Transverse colon (tissue), 4 donors: ENCODE measurements at regions not wholly inside any gene's neighbourhood (a gene's known extent, or its start where the extent isn't known, plus 50 kb on each side); places are given as distances from the start of the nearest gene placed in this dataset.

ENCODE experiments used
- DNase-seq: peaks from one replicate; pipeline ENCODE4 v3.0.0-alpha.2; 2019
- H3K27ac ChIP-seq, 4 donors: fragments of 200-600 bp; sonication (generic); 2 replicates each; pipeline ENCODE4 v1.5.1; 2016 to 2018; ENCODE audit warnings: inconsistent platforms in 4 of 4
- H3K27me3 ChIP-seq: fragments of 200-600 bp; sonication (generic); 2 replicates; pipeline ENCODE4 v1.5.1; 2017; ENCODE audit warnings: inconsistent platforms
- H3K36me3 ChIP-seq, 4 donors: fragments of 200-600 bp; sonication (generic); 2 replicates each; pipeline ENCODE4 v1.5.1; 2017 to 2019; ENCODE audit warnings: inconsistent platforms in 4 of 4
- H3K4me1 ChIP-seq, 4 donors: fragments of 200-600 bp; sonication (generic); 2 replicates each; pipeline ENCODE4 v1.5.1; 2017 to 2020; ENCODE audit warnings: inconsistent platforms in 4 of 4
- H3K4me3 ChIP-seq, 4 donors: fragments of 200-600 bp; sonication (generic); 1 replicate in 1 of 4; 2 replicates in 3 of 4; pipeline versions ENCODE4 v1.5.1 to v1.6.1; 2017 to 2019; ENCODE audit warnings: inconsistent platforms in 4 of 4
- H3K9me3 ChIP-seq, 2 donors: fragments of 200-600 bp; sonication (generic); 2 replicates each; pipeline ENCODE4 v1.5.1; 2017 to 2019; ENCODE audit warnings: inconsistent platforms in 2 of 2
- CTCF ChIP-seq, 5 experiments: fragments of 200-600 bp in 3 of 5; fragments of 450-650 bp in 2 of 5; sonication (generic) in 3 of 5; IDR thresholded peaks; 1 replicate in 2 of 5; 2 replicates in 3 of 5; pipeline ENCODE4 v1.5.1; 2016 to 2017; ENCODE audit warnings: antibody characterized with exemption in 5 of 5, inconsistent platforms in 3 of 5, mild to moderate bottlenecking in 2 of 5, moderate library complexity in 1 of 5
- EP300 ChIP-seq: sonication (generic); formaldehyde crosslinking; IDR thresholded peaks from one replicate; pipeline ENCODE4 v1.6.1; 2017; ENCODE audit warnings: antibody characterized with exemption, low read depth
- POLR2A ChIP-seq: fragments of 450-650 bp; IDR thresholded peaks from one replicate; pipeline ENCODE4 v1.6.1; 2016; ENCODE audit warnings: antibody characterized with exemption, mild to moderate bottlenecking, moderate library complexity
- POLR2AphosphoS5 ChIP-seq, 3 donors: sonication (generic); formaldehyde crosslinking; IDR thresholded peaks; one replicate each; pipeline ENCODE4 v1.6.1; 2016; ENCODE audit warnings: antibody characterized with exemption in 3 of 3
- WGBS, 2 donors: methylation state at CpG; one replicate each; pipeline ENCODE4 v1.1.5; 2018; ENCODE audit warnings: low coverage in 1 of 2; 5-methylcytosine and 5-hydroxymethylcytosine counted together
- in situ Hi-C, 4 donors: fragments of 200-750 bp; cut with MboI; loops; one replicate each; pipeline versions ENCODE4 v1.15.0 to v1.15.1; 2017; ENCODE audit warnings: low sequenced_read_pairs in 3 of 4, low pct_ligation_motif_present in 1 of 4, low pct_unique_long_range_greater_than_20kb in 1 of 4
- intact Hi-C: fragments of 100-400 bp; cut with DNase I; formaldehyde crosslinking; loops from one replicate; pipeline ENCODE4 v1.15.1; 2023; ENCODE audit warnings: low total_unique reads

GRCh38 chr17:69735285-69735684 lies 320.8 kb downstream of the MAP2K6 start:
- no peaks in the 10 kb centered on the region for H3K36me3 ChIP-seq
- in situ Hi-C loops (no loop called here), intact Hi-C loops (no loop called here)
- no peaks in the 10 kb centered on the region for H3K27me3 ChIP-seq
- H3K27ac ChIP-seq = no peak overlapping the region
- H3K9me3 ChIP-seq = no peaks in the 10 kb centered on the region
- 84 to 86% methylated on average over 2 of the region's 2 CpGs for WGBS, 2 donors
- TF ChIP-seq EP300 = no peak
- H3K4me1 ChIP-seq = no peaks in the 10 kb centered on the region
- DNase-seq = no peak
- no peak overlapping the region for H3K4me3 ChIP-seq

- in situ Hi-C loops = no loop called here
- Histone ChIP-seq H3K4me1 (no peaks in the 10 kb centered on the region), H3K9me3 (peaks cover 0 to 5% of the 10 kb centered on the region in 2 donors), H3K27me3 (no peaks in the 10 kb centered on the region), H3K27ac (no peak overlapping the region), H3K4me3 (no peak overlapping the region), H3K36me3 (no peaks in the 10 kb centered on the region)
- intact Hi-C loops = no loop called here
- TF ChIP-seq POLR2A = no peak
- TF ChIP-seq CTCF (IDR thresholded peaks at IDR 0.05) = no peak
- TF ChIP-seq POLR2AphosphoS5 (IDR thresholded peaks at IDR 0.05) = no peak
- 93% methylated on average over 2 of the region's 3 CpGs; no CpG with 5 or more reads in 1 of the 2 donors for WGBS, 2 donors
- no peak for DNase-seq
Observed at GRCh38 chr17:69743091-69743490, 328.6 kb downstream of the MAP2K6 start.

GRCh38 chr17:69744512-69745070 lies 330.1 kb downstream of the MAP2K6 start:
- Histone ChIP-seq H3K27me3 (no peaks in the 10 kb centered on the region), H3K36me3 (no peaks in the 10 kb centered on the region), H3K4me1 (no peaks in the 10 kb centered on the region), H3K4me3 (no peak overlapping the region), H3K9me3 (peaks cover 0 to 5% of the 10 kb centered on the region in 2 donors), H3K27ac (no peak overlapping the region)
- no peak for TF ChIP-seq POLR2A
- no peak for TF ChIP-seq CTCF (IDR thresholded peaks at IDR 0.05)
- intact Hi-C loops = no loop called here
- in situ Hi-C loops = no loop called here
- no peak for DNase-seq
- 85 to 92% methylated on average over 5 of the region's 5 CpGs for WGBS, 2 donors

GRCh38 chr17:69749911-69750310 lies 325.1 kb upstream of the KCNJ16 start:
- TF ChIP-seq POLR2AphosphoS5 (IDR thresholded peaks at IDR 0.05) (no peak), POLR2A (no peak), CTCF (IDR thresholded peaks at IDR 0.05) (no peak), EP300 (no peak)
- in situ Hi-C loops = no loop called here
- no peak for DNase-seq
- H3K27ac ChIP-seq = no peak overlapping the region
- no peaks in the 10 kb centered on the region for H3K9me3 ChIP-seq
- intact Hi-C loops = no loop called here
- H3K36me3 ChIP-seq = no peaks in the 10 kb centered on the region
- no peak overlapping the region for H3K4me3 ChIP-seq
- 77 to 80% methylated on average over 2 to 3 of the region's 3 CpGs for WGBS, 2 donors
- H3K27me3 ChIP-seq = no peaks in the 10 kb centered on the region
- no peaks in the 10 kb centered on the region for H3K4me1 ChIP-seq

GRCh38 chr17:69757688-69758430 lies 317.2 kb upstream of the KCNJ16 start:
- whole genome bisulfite sequencing, 2 donors = 67 to 70% methylated on average over 7 of the region's 7 CpGs
- Histone ChIP-seq H3K27me3 (no peaks in the 10 kb centered on the region), H3K4me1 (no peaks in the 10 kb centered on the region), H3K9me3 (no peaks in the 10 kb centered on the region), H3K36me3 (no peaks in the 10 kb centered on the region), H3K27ac (no peak overlapping the region), H3K4me3 (no peak overlapping the region)
- in situ Hi-C loops (no loop called here), intact Hi-C loops (no loop called here)
- TF ChIP-seq EP300 (no peak), CTCF (IDR thresholded peaks at IDR 0.05) (no peak), POLR2A (no peak), POLR2AphosphoS5 (IDR thresholded peaks at IDR 0.05) (no peak)
- DNase-seq = no peak
